Caco-2 (cell line): ENCODE measurements at regions not wholly inside any gene's neighbourhood (a gene's known extent, or its start where the extent isn't known, plus 50 kb on each side); places are given as distances from the start of the nearest gene placed in this dataset.

Experiments
- BruUV-seq: library from RNA; stranded (reverse); fragments of 400-500 nt; replicated peaks from 2 replicates; lab custom pipeline; 2021; lab: Mats Ljungman, UMichigan
- CTCF ChIA-PET: fragments of 300-600 bp; sonication (Branson Sonifier 250); formaldehyde crosslinking; loops from one replicate; lab custom pipeline; 2022; ENCODE audit warnings: antibody characterized with exemption; lab: Charles Lee
- POLR2A ChIA-PET: fragments of 300-600 bp; sonication (Branson Sonifier 250); formaldehyde crosslinking; loops from one replicate; lab custom pipeline; 2022; ENCODE audit warnings: antibody characterized with exemption; lab: Charles Lee
- DNase-seq, 2 experiments: peaks; one replicate each; pipeline versions ENCODE4 v3.0.0 to v3.0.0-alpha.2; 2020 to 2022
- H3K27me3 ChIP-seq: replicated peaks from 2 replicates; pipeline ENCODE4 v1.6.0; 2011; ENCODE audit warnings: low read length; ENCODE audit not compliant: control insufficient read depth, insufficient read depth
- H3K36me3 ChIP-seq: 2 replicates; pipeline ENCODE4 v1.5.1; 2011; ENCODE audit warnings: low read length; ENCODE audit not compliant: control insufficient read depth, insufficient read depth
- H3K4me1 ChIP-seq: fragments of 250-450 bp; sonication (Bioruptor Pico); 2 replicates; pipeline ENCODE4 v1.5.1; 2020; ENCODE audit warnings: mild to moderate bottlenecking
- H3K4me3 ChIP-seq: 2 replicates; pipeline ENCODE4 v1.5.1; 2011; ENCODE audit warnings: low read depth, mild to moderate bottlenecking, control low read depth, low read length
- H3K9me3 ChIP-seq: fragments of 250-450 bp; sonication (Bioruptor Pico); 2 replicates; pipeline ENCODE4 v1.5.1; 2020; ENCODE audit warnings: mild to moderate bottlenecking, moderate library complexity
- H3K27ac Mint-ChIP-seq: one replicate; pipeline ENCODE4 v1.8.0; 2022; ENCODE audit warnings: mixed read lengths; ENCODE audit not compliant: unreplicated experiment
- H3K27me3 Mint-ChIP-seq: one replicate; pipeline ENCODE4 v1.8.0; 2022; ENCODE audit warnings: mixed read lengths; ENCODE audit not compliant: insufficient read depth, unreplicated experiment
- H3K36me3 Mint-ChIP-seq: one replicate; pipeline ENCODE4 v1.8.0; 2022; ENCODE audit warnings: mild to moderate bottlenecking, mixed read lengths; ENCODE audit not compliant: insufficient read depth, unreplicated experiment
- H3K4me1 Mint-ChIP-seq: one replicate; pipeline ENCODE4 v1.8.0; 2022; ENCODE audit warnings: low read depth, mixed read lengths; ENCODE audit not compliant: unreplicated experiment
- H3K4me3 Mint-ChIP-seq: one replicate; pipeline ENCODE4 v1.8.0; 2022; ENCODE audit warnings: mild to moderate bottlenecking, moderate library complexity, mixed read lengths; ENCODE audit not compliant: unreplicated experiment
- H3K9me3 Mint-ChIP-seq: one replicate; pipeline ENCODE4 v1.8.0; 2022; ENCODE audit warnings: mixed read lengths; ENCODE audit not compliant: unreplicated experiment
- intact Hi-C: fragments of 100-400 bp; cut with micrococcal nuclease; formaldehyde crosslinking; loops from one replicate; pipeline ENCODE4 v1.10.0; 2022; ENCODE audit not compliant: unreplicated experiment
- TF ChIP-seq, protein P1 (sequence below), 2 experiments: fragments of 200-600 bp in 1 of 2; IDR thresholded peaks; 1 replicate in 1 of 2; 2 replicates in 1 of 2; pipeline versions ENCODE4 v1.5.1 to v1.8.0; 2011 to 2022; ENCODE audit warnings: antibody characterized with exemption in 1 of 2, control low read depth in 1 of 2, inconsistent platforms in 1 of 2, low read depth in 1 of 2, low read length in 1 of 2, mild to moderate bottlenecking in 1 of 2, moderate library complexity in 1 of 2; ENCODE audit not compliant: insufficient read depth in 1 of 2, severe bottlenecking in 1 of 2, unreplicated experiment in 1 of 2

DNA sequence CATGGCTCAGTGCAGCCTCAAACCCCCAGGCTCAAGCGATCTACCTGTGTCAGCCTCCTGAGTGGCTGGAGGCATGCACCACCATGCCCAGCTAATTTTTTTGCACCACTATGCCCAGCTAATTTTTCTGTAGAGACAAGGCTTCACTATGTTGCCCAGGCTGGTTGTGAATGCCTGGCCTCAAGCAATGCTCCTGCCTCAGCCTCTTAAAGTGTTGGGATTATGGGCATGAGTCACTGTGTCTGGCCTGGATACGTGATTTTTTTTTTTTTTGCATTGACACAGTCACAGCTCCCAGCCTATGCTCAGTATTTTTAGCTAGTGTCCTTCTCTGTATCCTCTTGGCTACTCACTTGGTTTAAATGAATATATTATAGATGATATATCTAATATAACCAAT, 377.0 kb upstream of the TNRC6C start:
- ChIA-PET POLR2A (no interaction called here), CTCF (no interaction called here)
- H3K27ac Mint-ChIP-seq: no peak overlapping the region
- no TSS peak for BruUV-seq
- no peak overlapping the region for H3K4me3 Mint-ChIP-seq
- Histone ChIP-seq H3K27me3 (no peaks in the 10 kb centered on the region; the same call in 1 of the 2 replicates), H3K4me1 (no peaks in the 10 kb centered on the region), H3K9me3 (no peaks in the 10 kb centered on the region; the same call in 1 of the 2 replicates), H3K4me3 (no peak overlapping the region), H3K36me3 (no peaks in the 10 kb centered on the region)
- no peak for DNase-seq
- H3K9me3 Mint-ChIP-seq: no peaks in the 10 kb centered on the region
- H3K36me3 Mint-ChIP-seq: no peaks in the 10 kb centered on the region
- H3K27me3 Mint-ChIP-seq: peaks cover 10% of the 10 kb centered on the region
- intact Hi-C loops: no loop called here
- TF ChIP-seq, protein P1, sequence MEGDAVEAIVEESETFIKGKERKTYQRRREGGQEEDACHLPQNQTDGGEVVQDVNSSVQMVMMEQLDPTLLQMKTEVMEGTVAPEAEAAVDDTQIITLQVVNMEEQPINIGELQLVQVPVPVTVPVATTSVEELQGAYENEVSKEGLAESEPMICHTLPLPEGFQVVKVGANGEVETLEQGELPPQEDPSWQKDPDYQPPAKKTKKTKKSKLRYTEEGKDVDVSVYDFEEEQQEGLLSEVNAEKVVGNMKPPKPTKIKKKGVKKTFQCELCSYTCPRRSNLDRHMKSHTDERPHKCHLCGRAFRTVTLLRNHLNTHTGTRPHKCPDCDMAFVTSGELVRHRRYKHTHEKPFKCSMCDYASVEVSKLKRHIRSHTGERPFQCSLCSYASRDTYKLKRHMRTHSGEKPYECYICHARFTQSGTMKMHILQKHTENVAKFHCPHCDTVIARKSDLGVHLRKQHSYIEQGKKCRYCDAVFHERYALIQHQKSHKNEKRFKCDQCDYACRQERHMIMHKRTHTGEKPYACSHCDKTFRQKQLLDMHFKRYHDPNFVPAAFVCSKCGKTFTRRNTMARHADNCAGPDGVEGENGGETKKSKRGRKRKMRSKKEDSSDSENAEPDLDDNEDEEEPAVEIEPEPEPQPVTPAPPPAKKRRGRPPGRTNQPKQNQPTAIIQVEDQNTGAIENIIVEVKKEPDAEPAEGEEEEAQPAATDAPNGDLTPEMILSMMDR (IDR thresholded peaks at IDR 0.05; ENCODE audit: insufficient read depth in 1 of 2, low read depth in 1 of 2, low read length in 1 of 2, severe bottlenecking in 1 of 2, unreplicated experiment in 1 of 2): no peak
- H3K4me1 Mint-ChIP-seq: no peaks in the 10 kb centered on the region

DNA sequence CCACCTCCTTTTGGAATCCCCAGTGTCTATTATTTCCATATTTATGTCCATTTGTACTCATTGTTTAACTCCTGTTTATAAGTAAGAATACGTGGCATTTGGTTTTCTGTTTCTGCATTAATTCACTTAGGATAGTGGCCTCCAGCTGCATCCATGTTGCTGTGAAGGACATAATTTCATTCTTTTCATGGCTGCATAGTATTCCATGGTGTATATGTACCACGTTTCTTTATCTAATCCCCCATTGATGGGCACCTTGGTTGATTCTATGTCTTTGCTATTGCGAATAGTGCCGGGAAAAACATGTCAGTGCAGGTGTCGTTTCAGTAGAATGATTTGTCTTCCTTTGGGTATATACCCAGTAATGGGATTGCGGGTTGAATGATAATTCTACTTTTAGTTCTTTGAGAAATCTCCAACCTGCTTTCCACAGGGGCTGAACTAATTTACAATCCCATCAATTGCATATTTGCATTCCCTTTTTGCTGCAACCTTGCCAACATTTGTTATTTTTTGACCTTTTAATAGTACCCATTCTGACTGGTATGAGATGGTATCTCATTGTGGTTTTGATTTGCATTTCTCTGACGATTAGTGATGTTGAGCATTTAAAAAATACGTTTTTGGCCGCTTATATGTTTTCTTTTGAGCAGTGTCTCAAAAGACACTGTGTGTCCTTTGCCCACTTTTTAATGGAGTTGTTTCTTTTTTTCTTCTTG, 373.2 kb upstream of the TNRC6C start:
- POLR2A ChIA-PET: no interaction called here
- BruUV-seq: no TSS peak
- Histone ChIP-seq H3K27me3 (no peaks in the 10 kb centered on the region; the same call in 1 of the 2 replicates), H3K4me3 (no peak overlapping the region), H3K9me3 (no peaks in the 10 kb centered on the region; the same call in 1 of the 2 replicates), H3K36me3 (no peaks in the 10 kb centered on the region), H3K4me1 (no peaks in the 10 kb centered on the region)
- H3K36me3 Mint-ChIP-seq: no peaks in the 10 kb centered on the region
- no peaks in the 10 kb centered on the region for H3K4me1 Mint-ChIP-seq
- CTCF ChIA-PET: no interaction called here
- H3K27ac Mint-ChIP-seq: no peak overlapping the region
- H3K9me3 Mint-ChIP-seq: peaks cover 12% of the 10 kb centered on the region
- TF ChIP-seq, protein P1 (IDR thresholded peaks at IDR 0.05; ENCODE audit: insufficient read depth in 1 of 2, low read depth in 1 of 2, low read length in 1 of 2, severe bottlenecking in 1 of 2, unreplicated experiment in 1 of 2): no peak
- DNase-seq: no peak
- intact Hi-C loops: no loop called here
- peaks cover 7% of the 10 kb centered on the region for H3K27me3 Mint-ChIP-seq
- no peak overlapping the region for H3K4me3 Mint-ChIP-seq

DNA sequence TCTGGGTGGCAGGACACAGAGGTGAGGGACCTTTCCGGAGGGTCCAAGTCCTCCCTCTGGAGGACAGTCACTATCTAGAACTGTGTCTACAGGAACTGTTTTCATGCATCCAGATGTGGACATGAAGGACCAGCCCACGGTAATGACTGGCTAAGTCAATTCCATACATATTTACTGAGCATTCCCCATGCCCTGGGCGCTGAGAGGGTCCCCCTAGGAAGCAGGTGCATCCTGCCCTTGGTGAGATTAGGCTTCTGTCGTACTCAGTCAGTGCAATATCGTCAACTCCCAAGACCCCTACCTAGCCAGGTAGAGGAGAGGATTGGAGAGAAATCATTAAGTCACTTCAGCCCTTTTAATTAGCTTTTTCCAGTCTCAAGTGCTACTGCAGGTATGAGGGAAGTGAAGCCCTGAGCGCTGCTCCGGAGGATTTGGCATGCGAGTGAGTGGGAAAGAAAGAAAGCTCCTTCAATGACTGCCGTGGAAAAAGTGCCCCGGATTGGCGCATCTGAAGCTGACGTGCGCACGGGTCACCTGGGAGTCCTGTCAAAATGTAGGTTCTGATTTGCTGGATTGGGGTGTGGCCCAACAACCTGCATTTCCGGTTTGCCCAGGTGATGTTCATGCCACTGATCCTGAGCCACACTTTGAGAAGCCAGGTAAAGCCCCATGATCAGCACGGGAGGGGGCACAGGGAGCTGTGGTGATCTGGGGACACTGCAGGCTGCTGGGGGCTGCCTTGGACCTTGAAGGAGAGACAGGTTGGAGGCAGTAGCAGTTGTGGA, 367.4 kb upstream of the TNRC6C start:
- H3K9me3 Mint-ChIP-seq: peaks cover 12% of the 10 kb centered on the region
- Histone ChIP-seq H3K9me3 (no peaks in the 10 kb centered on the region), H3K4me3 (no peak overlapping the region), H3K4me1 (0 out of 2 replicates have a peak, but pooled peaks cover 7% of the 10 kb centered on the region), H3K27me3 (no peaks in the 10 kb centered on the region), H3K36me3 (no peaks in the 10 kb centered on the region)
- DNase-seq: no peak
- intact Hi-C loops: no loop called here
- peaks cover 10% of the 10 kb centered on the region for H3K27me3 Mint-ChIP-seq
- peaks cover 14% of the 10 kb centered on the region for H3K4me1 Mint-ChIP-seq
- H3K36me3 Mint-ChIP-seq: no peaks in the 10 kb centered on the region
- TF ChIP-seq, protein P1 (IDR thresholded peaks at IDR 0.05; ENCODE audit: insufficient read depth in 1 of 2, low read depth in 1 of 2, low read length in 1 of 2, severe bottlenecking in 1 of 2, unreplicated experiment in 1 of 2): no peak
- no peak overlapping the region for H3K27ac Mint-ChIP-seq
- POLR2A ChIA-PET: no interaction called here
- CTCF ChIA-PET: interaction anchor here (0.5 kb wide), 1 partner anchor 314 kb away, joined by 5 read pairs; no protein-coding TSS in a partner anchor
- no TSS peak for BruUV-seq
- H3K4me3 Mint-ChIP-seq: no peak overlapping the region
